ENCODE measurements at regions not wholly inside any gene's neighbourhood (a gene's known extent, or its start where the extent isn't known, plus 50 kb on each side); places are given as distances from the start of the nearest gene placed in this dataset.

DNA sequence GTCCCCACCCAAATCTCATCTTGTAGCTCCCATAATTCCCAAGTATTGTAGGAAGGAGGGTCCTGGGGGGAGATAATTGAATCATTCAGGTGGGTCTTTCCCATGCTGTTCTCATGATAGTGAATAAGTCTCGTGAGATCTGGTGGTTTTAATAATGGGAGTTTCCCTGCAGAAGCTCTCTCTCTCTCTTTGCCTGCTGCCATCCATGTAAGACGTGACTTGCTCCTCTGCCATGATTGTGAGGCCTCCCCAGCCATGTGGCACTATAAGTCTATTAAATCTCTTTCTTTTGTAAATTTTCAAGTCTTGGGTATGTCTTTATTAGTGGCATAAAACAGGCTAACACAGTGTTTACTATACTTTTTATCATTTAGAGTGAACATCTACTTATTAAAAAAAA is 338.8 kb downstream of the ANKRD7 start:
- no peaks in the 10 kb centered on the region for H3K36me3 ChIP-seq
- no peak overlapping the region for H3K27ac ChIP-seq
- H3K4me3 ChIP-seq (ENCODE audit: low read depth in 1 of 2, low read length in 1 of 2), result no peak overlapping the region
- no peaks in the 10 kb centered on the region for H3K4me1 ChIP-seq (ENCODE audit: control insufficient read depth in 1 of 2, insufficient read depth in 1 of 2, low read depth in 1 of 2, low read length in 1 of 2)
- no peaks in the 10 kb centered on the region for H3K27me3 ChIP-seq
- TF ChIP-seq, protein P1, sequence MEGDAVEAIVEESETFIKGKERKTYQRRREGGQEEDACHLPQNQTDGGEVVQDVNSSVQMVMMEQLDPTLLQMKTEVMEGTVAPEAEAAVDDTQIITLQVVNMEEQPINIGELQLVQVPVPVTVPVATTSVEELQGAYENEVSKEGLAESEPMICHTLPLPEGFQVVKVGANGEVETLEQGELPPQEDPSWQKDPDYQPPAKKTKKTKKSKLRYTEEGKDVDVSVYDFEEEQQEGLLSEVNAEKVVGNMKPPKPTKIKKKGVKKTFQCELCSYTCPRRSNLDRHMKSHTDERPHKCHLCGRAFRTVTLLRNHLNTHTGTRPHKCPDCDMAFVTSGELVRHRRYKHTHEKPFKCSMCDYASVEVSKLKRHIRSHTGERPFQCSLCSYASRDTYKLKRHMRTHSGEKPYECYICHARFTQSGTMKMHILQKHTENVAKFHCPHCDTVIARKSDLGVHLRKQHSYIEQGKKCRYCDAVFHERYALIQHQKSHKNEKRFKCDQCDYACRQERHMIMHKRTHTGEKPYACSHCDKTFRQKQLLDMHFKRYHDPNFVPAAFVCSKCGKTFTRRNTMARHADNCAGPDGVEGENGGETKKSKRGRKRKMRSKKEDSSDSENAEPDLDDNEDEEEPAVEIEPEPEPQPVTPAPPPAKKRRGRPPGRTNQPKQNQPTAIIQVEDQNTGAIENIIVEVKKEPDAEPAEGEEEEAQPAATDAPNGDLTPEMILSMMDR (IDR thresholded peaks at IDR 0.05), result no peak
- H3K9me3 ChIP-seq, result no peaks in the 10 kb centered on the region

DNA sequence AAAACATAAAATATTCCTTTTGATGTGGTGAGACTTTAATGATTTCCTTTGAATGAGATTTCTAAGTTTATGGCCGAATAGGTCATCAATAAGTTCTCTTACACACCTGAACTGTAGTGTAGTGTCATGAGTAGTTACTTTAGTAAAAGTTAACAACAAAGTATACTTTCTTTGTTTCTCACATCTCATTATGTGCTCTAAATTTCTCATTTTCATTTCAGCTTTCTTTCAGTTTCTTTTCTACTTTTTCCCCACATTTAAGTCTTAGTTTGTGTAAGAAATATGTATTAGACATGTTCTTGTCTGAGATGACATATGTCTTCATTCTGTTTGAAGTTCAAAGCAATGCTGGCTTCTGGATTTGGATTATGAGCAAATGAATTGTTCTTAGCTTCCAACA is 348.1 kb downstream of the ANKRD7 start:
- Histone ChIP-seq H3K27me3 (no peaks in the 10 kb centered on the region), H3K36me3 (no peaks in the 10 kb centered on the region), H3K9me3 (no peaks in the 10 kb centered on the region), H3K27ac (no peak overlapping the region), H3K4me1 (ENCODE audit: control insufficient read depth in 1 of 2, insufficient read depth in 1 of 2, low read depth in 1 of 2, low read length in 1 of 2) (no peaks in the 10 kb centered on the region), H3K4me3 (ENCODE audit: low read depth in 1 of 2, low read length in 1 of 2) (no peak overlapping the region)
- TF ChIP-seq, protein P1 (IDR thresholded peaks at IDR 0.05), result no peak

DNA sequence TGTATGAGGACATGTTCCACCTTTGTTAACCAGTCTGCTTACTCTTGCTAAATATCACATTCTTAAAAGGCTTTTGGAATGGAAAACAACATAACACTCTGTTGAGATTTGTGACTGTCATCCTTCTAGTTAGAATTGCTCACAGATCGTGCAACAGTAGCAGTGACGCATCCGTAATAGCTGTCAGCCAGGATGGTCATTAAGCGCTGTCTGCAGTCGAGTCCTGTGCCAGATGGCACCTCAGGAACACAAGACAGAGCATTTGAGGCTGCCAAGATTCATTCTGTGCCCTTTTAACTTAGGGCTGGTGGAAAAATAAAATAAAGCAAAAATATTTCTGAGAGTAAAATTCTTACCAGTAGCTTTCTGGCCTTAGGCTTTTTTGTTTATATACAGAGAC is 348.6 kb downstream of the ANKRD7 start:
- Histone ChIP-seq H3K9me3 (no peaks in the 10 kb centered on the region), H3K27me3 (no peaks in the 10 kb centered on the region), H3K4me3 (ENCODE audit: low read depth in 1 of 2, low read length in 1 of 2) (no peak overlapping the region), H3K27ac (no peak overlapping the region), H3K4me1 (ENCODE audit: control insufficient read depth in 1 of 2, insufficient read depth in 1 of 2, low read depth in 1 of 2, low read length in 1 of 2) (no peaks in the 10 kb centered on the region), H3K36me3 (no peaks in the 10 kb centered on the region)
- TF ChIP-seq, protein P1 (IDR thresholded peaks at IDR 0.05), result no peak

DNA sequence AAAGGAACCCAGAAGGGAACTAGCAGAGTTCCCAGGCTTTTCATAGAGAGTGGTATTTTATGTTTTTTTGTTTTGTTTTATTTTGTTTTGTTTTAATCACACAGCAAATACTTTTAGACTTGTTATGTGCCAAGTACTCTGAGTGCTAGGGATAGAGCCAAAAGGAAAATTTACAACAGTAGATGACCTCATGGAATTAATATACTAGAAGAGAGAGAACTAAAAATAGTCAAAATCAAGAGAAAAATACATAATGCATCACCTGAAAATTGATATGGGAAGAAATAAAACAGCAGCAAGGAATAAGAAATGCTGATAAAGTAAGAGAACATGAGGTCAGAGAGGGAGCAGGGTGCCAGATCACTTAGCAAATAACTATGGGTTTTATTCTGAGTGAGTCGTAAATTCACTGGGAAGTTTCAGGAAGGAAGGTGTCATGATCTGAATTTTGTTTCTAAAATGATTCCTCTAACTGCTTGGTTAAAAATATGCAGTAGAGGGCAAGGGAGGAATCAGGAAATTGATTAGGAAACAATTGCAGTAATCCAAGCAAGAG is 351.0 kb downstream of the ANKRD7 start:
- Histone ChIP-seq H3K4me3 (ENCODE audit: low read depth in 1 of 2, low read length in 1 of 2) (no peak overlapping the region), H3K9me3 (no peaks in the 10 kb centered on the region), H3K36me3 (no peaks in the 10 kb centered on the region), H3K27ac (no peak overlapping the region), H3K27me3 (no peaks in the 10 kb centered on the region), H3K4me1 (ENCODE audit: control insufficient read depth in 1 of 2, insufficient read depth in 1 of 2, low read depth in 1 of 2, low read length in 1 of 2) (no peaks in the 10 kb centered on the region)
- TF ChIP-seq, protein P1 (IDR thresholded peaks at IDR 0.05), result no peak

DNA sequence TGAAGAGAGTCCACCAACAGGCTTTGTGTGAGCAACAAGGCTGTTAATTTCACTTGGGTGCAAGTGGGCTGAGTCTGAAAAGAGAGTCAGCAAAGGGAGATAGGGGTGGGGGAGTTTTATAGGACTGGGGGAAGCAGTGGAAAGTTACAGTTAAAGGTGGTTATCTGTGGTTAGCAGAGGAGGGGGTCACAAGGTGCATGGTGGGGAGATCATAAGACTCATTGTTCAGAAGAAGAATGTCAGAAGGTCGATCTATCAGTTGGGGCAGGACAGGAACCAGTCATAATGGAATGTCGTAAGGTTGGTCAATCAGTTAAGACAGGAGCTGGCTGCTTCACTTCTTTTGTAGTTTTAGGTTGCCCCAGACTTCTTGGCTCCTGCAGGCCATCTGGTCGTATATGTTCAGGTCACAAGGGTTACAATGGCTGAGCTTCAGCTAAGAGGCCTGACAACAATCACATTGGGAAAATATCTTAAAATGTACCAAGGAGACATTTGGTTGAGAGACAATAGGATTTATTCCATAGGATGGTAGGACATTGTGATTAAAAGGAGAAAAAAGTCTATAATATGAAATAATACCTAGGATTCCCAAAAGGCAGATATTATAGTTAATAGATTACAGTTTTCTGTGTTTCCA is 356.4 kb downstream of the ANKRD7 start:
- H3K4me3 ChIP-seq (ENCODE audit: low read depth in 1 of 2, low read length in 1 of 2), result no peak overlapping the region

More for the DNA sequence above, 356.4 kb downstream of the ANKRD7 start:
- Histone ChIP-seq H3K9me3 (no peaks in the 10 kb centered on the region), H3K36me3 (no peaks in the 10 kb centered on the region), H3K27ac (no peak overlapping the region), H3K27me3 (no peaks in the 10 kb centered on the region), H3K4me1 (ENCODE audit: control insufficient read depth in 1 of 2, insufficient read depth in 1 of 2, low read depth in 1 of 2, low read length in 1 of 2) (no peaks in the 10 kb centered on the region)
- TF ChIP-seq, protein P1 (IDR thresholded peaks at IDR 0.05), result no peak

Data from neutrophil (primary cell).